HT-29 (cell line): ENCODE measurements at regions not wholly inside any gene's neighbourhood (a gene's known extent, or its start where the extent isn't known, plus 50 kb on each side); places are given as distances from the start of the nearest gene placed in this dataset.

Experiments
- DNase-seq: peaks from one replicate; pipeline ENCODE4 v3.0.0-alpha.2; 2015; ENCODE audit warnings: low spot score

DNA sequence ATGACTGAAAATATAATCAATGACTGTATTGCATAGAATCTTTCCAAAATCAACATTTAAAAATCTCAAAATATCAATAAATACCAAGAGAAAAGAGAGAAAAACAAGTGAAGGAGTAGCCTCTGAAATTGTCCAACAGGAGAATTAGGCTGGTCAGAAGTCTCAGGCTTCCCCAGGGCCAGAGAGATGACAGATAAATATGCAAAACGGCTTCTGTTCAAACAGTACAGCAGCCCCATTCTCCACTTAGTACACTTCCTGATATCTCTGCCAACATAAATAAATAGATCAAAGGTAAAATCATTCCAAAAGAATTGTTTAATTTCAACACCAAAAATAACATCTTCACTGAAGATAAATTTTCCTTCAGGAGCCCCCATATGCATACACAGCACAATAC, 204.7 kb upstream of the GABRA2 start:
- no peak for DNase-seq

DNA sequence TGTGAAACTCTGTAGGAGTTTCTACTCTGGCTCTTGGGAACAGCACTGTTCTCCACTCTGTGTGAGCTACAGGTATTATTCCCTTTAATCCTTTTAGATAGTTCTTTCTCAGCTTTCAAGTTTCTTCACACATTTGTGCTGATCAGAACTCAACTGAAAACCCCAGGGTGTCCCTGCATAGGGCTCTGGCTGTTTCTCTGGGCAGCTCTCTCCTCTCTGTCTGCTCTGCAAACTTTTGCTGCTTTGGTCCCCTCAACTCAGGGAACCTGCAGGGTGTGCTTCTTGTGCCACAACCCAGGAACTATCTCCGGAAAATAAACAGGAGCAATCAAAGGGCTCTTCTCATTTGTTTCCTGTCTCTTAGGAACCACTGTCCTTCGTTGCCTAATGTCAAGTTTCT, 196.6 kb upstream of the GABRA2 start:
- no peak for DNase-seq

DNA sequence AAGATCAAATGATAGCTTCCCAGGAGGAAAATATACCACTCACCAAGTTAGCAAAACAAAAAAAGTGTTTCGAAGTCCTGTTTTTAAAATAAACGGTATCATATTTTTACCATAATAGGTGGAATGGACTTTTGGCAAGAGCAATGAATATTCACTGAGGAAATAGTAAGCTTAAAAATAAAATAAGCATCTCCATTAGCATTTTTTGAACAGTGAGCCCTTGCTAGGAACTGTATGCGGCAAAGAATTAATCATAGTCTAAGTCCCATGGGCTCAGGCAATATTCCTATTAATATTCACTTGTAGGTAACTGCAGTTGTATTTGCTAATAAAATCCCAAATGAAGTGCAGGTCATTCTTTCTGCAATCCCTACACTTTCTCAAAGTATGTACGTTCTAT, 191.7 kb upstream of the GABRA2 start:
- DNase-seq = no peak

DNA sequence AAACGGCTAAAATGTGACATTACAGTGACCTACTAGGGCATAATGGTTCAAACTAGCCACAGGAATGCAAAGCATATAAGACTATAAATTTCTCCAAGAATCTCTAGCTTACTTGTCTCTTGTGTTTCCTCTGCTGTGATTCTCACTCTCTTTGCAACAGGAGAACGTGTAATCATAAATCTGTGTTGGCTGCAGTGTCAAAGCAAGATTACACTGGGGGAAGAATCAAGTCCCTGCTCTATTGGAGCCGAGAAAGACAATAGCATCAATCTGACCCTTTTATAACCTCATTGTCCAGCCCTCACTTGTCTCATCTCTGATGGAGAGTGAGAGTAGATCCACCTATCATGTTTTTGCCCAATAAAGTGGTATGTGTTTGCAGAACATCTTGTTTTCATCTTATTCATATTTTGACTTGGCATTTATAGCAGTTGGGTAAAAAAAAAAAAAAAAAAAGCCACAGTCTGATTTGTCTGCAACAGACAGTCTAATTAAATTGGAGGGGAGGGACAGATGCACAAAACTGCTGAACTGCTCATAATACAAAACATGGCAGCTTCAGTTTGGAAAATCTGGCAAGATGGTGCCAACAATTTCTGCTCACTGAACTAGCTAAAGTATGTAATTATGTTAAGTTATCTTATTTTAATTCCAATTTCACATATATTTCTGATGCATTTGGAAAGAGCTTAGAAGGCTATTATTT, 165.0 kb upstream of the GABRA2 start:
- DNase-seq = no peak

DNA sequence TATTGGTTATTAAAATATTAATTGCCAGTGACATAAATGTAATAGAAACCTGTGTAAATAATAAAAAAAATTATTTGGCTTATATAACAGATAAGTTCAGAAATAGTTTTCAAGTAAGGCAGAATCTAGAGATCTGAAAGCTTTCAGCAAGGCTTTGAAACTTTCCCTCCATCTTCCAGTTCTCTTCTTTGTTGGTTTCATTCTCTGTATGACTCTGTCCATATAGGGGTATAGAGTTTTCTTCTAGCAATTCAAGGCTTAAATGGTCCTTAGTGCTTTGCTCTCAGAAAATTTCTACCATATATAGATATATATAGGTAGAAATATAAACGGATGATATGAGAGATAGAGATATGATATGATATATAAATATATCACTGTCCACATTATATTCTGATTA, 160.5 kb upstream of the GABRA2 start:
- no peak for DNase-seq

DNA sequence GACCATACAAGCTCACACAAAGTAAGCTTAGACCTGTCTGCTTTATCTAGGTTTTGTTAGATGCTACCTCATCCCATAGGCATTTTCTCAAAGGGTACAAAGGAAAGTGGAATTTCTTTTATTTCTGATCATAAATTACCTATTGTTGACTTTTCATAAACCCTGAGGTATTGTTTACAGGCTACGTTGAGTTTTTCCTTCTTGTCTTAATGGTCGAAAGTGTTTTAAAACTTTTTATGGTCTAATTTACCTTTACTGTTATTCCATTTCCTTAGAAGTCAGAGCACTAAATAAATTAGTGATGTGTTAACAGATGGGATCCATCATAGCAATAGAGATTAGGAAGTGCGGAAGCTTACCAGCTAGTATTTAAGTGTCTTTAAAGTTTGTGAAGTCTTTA, 159.2 kb upstream of the GABRA2 start:
- DNase-seq = peak; percentile 3

DNA sequence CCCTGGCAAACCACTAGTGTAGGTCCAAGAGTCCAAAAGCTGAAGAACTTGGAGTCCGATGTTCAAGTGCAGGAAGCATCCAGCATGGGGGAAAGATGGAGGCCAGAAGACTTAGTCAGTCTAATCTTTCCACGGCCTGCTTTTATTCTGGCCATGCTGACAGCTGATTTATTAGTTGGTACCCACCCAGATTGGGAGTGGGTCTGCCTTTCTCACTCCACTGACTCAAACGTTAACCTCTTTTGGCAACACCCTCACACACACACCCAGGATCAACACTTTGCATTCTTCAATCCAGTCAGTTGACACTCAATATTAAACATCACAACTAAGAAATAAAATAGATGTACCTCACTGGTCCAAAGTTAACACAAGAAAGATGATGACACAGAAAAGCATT, 134.8 kb upstream of the GABRA2 start:
- no peak for DNase-seq

DNA sequence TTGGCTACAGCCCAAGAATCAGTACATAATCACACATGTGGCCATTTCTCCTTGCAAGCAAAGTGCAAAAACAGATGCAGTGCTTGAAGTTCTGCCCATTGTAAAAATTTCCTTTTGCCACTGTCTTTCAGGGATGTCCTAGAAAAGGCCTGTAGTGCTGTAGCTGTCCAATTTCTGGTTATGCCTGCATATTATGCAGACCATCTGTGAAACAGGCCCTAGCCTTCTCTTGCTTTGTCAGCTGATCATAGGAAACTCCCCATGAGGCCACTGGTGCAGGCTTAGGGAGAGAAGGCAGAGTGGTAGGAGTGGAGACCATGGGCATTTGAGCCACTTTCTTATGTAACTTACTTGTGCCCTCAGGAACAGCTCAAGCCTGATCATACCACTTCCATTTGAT, 130.4 kb upstream of the GABRA2 start:
- DNase-seq = no peak

DNA sequence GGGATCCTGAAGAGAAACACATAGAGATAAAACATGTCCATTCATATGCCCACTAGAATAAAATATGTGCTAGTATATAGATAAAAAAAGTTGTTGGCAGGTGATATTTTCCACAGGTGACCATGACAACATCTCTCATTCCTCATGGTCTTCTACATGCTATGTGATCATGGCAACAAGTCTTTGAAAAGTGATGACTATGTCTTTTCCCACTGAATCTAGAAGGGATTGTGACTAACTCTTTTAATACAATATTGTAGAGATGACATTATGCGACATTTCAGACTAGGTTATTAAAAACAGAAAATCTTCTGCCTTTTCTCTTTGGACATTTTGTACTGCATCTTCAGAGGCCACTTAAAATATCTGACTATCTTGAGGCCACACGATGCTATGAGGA, 126.0 kb upstream of the GABRA2 start:
- no peak for DNase-seq

DNA sequence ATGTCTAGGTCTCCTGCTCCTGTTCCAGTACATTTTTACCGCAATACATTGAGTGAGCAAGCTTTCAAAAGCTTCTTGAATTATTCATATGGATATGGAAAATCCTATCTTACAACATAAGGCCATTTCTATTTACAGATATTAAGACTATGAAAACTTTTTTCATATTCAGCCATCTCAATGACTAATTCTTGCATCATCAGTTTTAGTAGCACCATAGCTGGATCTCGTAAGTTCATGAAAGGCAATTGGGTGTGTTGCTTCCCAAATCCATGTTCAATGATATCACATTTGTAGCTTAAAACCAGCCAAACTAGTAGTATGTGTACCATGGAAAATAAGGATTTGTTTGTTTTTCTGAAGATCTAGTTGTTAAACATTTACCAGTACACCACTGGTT, 118.3 kb upstream of the GABRA2 start:
- no peak for DNase-seq

DNA sequence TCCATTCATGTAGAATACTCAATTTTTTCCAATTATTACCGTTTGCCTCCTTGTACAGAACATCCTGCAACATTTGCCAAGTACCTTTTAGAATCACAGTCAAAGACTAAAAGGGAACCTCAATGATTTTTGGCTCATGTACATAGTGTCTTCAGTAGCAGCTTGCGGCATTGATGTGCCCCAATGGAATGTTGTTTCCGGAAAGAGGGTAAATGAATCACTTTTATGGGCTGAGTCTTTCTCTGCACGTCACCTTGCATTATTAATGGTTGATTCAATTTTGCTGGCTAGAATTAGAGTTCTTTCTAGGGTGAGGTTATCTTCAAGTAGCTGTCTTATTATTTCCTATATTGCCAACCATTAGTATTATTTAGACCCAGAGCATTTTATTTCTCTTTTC, 116.9 kb upstream of the GABRA2 start:
- peak; percentile 19 for DNase-seq

DNA sequence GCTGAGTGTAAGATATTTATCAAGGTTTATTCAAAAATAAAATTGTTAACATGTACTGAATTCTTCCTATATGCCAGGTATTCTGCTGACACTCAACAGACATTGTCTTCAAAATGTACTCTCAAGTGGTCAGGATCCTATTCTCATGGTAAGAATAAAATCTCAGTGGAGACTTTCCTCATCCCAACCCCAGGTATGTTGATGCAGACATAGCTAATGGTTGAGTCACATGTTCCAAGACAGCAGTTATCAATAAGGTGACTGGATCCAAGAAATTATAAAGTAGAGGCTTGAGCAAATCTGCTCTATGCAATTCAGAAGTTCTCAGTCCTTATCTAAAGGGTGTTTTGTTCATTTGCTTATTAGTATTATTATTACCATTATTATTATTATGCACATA, 115.2 kb upstream of the GABRA2 start:
- DNase-seq = no peak

DNA sequence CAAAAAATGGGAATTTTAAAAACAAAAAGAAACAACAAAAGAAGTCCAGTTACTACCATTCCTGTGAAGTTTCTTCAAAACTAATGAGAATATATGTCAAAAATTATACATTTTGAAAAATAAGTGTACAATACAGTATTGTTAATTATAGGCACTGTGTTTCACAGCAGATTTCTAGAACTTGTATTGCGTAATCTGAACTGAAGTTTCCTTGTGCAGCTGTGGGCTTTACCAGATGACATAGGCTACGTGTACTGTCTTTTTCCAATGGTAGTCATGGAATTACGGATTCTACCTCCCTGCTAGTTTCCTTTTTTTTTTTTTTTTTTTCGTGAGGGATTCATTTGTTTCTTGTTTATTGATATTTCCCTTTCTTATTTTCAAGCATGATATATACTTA, 113.8 kb upstream of the GABRA2 start:
- no peak for DNase-seq

DNA sequence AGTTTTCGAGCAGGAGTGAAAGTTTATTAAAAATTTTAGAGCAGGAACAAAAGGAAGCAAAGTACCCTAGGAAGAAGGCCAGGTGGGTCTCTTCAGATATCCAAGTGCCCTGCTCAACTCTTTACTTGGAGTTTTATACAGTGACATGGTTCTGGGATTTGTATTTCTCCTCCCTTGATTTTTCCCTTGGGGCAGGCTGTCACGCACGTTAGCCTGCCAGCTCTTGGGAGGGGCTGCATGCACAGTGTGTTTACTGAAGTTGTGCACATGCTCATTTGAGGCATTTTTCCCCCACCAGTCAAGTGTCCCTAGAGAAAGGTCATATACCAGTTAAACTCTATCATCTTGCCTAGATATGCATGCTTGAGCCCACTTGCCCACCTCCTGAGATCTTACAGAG, 102.5 kb upstream of the GABRA2 start:
- DNase-seq = no peak

DNA sequence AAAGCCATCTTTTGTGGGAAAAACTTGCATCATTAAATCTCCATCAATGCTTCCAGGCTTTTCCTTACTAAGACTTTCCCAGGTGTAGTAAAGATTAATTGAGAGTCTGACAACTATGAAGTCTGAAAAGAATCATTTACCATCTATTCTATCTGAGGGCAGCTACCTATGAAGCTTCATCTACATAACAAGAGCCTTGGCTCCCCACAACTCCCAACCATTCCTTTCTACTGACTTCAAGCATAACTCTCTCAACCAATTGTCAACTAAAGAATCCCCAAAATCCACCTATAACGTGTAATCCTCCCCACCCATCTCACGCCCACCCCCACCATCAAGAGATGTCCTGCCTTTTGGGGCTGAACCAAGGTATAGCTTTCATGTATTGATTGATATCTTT, 101.5 kb upstream of the GABRA2 start:
- no peak for DNase-seq

DNA sequence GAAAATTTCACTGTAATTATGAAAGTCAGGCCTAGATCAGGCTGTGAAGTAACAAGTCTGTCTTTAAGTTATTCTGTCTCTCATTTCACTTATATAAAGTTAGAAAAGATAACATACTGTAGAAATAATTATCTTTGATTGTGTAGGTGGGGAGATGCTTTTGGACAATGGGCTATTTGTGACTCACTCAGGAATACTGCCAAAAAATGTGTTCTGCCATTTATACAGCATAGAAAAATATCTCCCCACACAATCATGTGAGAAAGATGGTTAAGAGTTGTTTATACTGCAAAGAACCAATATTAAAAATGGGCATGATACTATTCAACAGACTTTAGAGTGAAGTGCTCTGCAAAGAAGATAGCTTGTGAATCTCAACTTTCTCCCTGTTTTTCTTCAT, 95.0 kb upstream of the GABRA2 start:
- no peak for DNase-seq

DNA sequence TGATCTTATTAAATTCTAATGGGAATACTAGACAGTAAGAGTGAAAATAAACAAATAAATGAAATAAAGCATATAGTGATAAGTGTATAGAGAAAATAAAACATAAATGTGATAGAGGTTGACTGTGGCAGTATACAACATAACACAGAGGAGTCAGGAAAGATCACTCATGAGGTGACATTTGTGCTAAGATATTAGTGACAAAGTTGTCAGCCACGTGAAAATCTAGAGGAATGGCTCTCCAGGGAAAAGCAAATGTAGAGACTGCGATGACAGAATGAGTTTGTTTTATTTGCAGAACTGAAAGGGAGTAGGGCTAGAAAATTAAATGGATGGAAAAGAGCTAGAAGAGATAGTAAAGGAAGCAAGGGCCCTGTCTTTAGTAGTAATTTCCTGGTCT, 72.8 kb upstream of the GABRA2 start:
- no peak for DNase-seq

DNA sequence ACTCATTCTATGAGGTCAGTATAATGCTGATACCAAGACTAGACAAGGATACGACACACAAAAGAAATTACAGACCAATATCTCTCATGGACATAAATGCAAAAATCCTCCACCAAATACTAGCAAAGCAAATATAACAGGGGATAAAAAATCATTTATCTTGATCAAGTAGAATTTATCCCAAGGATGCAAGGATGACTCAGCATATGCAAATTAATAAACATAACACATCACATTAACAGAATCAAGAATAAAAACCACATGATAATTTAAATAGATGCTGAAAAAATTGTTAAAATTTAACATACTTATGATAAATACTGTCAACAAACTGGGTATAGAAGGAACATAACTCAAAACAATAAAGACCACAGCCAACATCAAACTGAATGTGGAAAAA, 69.4 kb upstream of the GABRA2 start:
- DNase-seq = no peak

DNA sequence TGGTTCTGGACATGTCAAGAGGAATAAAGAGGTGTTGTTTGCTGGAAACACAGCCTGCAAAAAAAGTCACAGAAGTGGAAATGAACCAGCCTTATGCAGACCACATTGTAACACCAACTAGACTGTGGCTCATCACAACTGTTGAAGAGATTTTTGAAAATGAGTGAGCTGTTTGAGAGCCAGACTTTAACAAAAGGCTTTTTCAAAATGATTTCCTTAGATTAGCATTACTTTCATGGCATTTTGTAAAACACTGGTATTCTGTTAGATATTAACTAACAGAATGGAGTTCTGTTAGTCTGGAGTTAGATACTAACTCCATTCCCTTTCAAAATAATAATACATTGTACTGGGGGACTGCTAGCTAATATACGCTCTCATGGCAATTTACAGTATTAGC, 60.6 kb upstream of the GABRA2 start:
- DNase-seq = no peak

DNA sequence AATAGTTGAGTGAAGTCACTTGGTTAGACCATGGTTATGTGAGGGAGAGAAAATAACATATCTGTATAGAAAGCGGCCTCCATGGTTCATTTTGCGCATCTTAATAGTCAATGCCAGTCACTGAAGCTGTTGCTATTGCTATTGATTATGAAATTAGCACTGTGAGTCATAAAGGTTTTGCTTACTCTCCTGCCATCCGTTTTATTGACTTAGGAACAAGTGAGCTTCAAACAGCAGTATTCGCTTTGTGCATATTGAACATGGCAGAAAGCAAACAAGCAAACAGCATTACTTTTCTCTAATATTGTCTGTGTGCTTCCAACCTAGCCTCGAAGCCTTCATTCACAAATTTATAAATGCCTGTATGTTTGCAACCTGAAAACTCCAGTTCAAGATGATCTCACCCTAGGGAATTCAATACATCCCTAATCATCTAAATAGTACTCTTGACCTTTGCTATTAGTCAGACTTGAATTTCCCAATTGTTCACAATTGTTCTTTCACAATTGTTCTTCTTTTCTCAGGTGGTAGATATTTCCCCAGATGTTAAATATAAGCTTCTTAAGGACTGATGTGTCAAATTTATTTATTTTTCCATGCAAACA, 55.9 kb upstream of the GABRA2 start:
- peak; percentile 18 for DNase-seq

DNA sequence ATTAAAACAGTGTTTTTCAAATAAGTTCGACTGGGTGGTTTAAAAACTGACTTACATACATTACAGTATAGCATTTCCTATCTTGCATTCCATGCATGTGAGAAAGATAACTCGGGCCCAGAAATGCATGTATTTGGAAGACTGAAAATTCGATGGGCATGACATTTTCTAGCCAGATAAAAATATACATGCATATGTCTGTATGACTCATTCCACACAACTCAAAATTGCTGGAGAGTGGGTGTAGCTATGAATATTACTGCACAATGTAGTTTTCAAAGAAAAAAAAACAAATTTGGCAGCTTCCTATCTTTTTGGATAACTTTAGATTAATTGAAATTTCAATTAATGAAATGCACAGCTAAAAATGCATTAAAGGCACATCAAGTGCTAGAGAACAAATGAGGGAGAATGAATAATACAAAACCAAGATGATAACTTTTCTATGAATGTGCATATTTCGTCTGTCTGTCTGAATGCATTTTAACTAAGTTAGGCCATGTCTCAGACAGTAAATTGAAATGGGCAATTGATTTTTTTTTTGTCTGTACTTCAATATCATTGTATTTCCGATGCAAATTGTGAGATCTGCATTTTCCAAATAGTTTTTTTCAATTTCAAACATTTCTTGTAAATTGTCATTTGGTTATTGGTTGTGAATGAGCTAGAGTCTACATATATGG, 54.5 kb upstream of the GABRA2 start:
- no peak for DNase-seq

DNA sequence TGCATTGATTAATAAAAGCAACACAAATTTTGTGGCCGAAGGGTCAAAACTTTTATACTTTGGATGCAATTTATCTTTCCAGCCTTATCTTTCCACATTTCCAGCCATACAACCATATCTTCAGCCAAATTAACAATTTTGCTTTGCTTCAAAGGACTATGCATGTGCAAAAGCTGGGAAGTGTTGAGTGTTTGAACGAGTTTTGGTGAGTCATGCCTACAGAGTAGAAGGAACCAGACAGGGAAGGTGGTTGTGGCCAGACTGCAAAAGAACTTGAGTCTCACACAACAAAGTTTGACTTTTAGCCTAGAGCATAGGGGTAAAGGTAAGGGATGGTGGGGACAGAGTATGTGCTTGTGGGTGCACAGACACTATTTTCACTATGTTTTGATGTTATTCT, 53.0 kb upstream of the GABRA2 start:
- no peak for DNase-seq

DNA sequence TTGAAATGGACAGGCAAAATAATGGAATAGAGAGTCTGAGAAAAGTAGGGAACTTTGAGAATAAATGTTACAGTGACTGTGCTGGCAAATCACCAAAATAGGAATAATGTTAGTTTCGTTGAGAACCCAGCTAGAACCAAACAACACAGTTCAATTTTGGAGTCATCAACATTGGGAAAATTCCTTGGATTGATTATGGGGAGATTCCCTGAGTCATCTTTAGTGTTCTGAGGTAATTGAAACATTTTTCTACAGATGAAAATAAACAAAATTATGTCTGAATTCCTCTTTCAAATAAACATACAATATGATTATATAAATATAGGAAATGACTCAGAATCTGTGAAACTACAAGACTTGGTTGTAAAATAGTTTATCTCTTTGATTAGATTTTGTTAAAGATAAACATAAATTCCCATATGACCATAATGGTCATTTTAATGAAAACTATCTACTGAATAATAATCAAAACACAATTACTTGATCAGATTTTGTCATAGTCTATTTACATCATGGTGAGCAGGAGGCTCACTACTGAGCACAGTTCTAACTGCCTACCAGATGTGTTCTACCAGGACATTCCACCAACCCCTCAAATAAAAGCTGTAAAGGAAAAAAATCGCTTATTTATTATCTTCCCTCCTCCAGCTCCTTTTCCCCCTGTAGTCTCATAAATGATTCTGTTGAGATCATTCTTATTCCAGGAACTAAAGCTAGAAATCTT, 51.4 kb upstream of the GABRA2 start:
- no peak for DNase-seq
